Adrenal gland (tissue), 9 donors: ENCODE measurements at regions not wholly inside any gene's neighbourhood (a gene's known extent, or its start where the extent isn't known, plus 50 kb on each side); places are given as distances from the start of the nearest gene placed in this dataset.
A peak's percentile ranks its signal among the peaks of the same experiment; 100 is the strongest.
"Not testable (repeated sequence)": the region's sequence is repeated elsewhere in the genome, so short reads cannot be mapped to it uniquely, and the experiment has no call there.

Experiments
- DNase-seq, 7 donors: peaks; one replicate each; pipeline ENCODE4 v3.0.0-alpha.2; 2019 to 2020
- H3K27ac ChIP-seq, 5 donors: fragments of 200-600 bp; sonication (generic) in 4 of 5; 1 replicate in 3 of 5; 2 replicates in 2 of 5; pipeline versions ENCODE4 v1.5.1 to v1.8.0; 2016 to 2020; ENCODE audit warnings: mild to moderate bottlenecking in 1 of 5
- H3K27me3 ChIP-seq: fragments of 200-600 bp; 2 replicates; pipeline ENCODE4 v1.8.0; 2021
- H3K36me3 ChIP-seq, 2 donors: fragments of 200-600 bp; replicated peaks in 1 of 2; 1 replicate in 1 of 2; 2 replicates in 1 of 2; pipeline versions ENCODE4 v1.5.1 to v1.8.0; 2018 to 2022
- H3K4me1 ChIP-seq, 2 donors: fragments of 200-600 bp; replicated peaks in 1 of 2; 1 replicate in 1 of 2; 2 replicates in 1 of 2; pipeline versions ENCODE4 v1.5.1 to v1.8.0; 2018 to 2021
- H3K4me3 ChIP-seq, 4 donors: fragments of 200-600 bp; sonication (generic) in 3 of 4; one replicate each; pipeline ENCODE4 v1.5.1; 2016 to 2018
- H3K9me3 ChIP-seq, 3 donors: fragments of 200-600 bp; sonication (generic) in 1 of 3; replicated peaks in 1 of 3; 1 replicate in 2 of 3; 2 replicates in 1 of 3; pipeline versions ENCODE4 v1.5.1 to v1.8.0; 2016 to 2021
- CTCF ChIP-seq, 6 experiments: fragments of 450-650 bp in 4 of 6; fragments of 200-600 bp in 2 of 6; sonication (generic) in 1 of 6; IDR thresholded peaks; 1 replicate in 5 of 6; 2 replicates in 1 of 6; pipeline versions ENCODE4 v1.5.1 to v1.8.0; 2016 to 2021; ENCODE audit warnings: antibody characterized with exemption in 6 of 6, mild to moderate bottlenecking in 2 of 6, moderate library complexity in 1 of 6
- POLR2A ChIP-seq, 2 donors: fragments of 450-650 bp; IDR thresholded peaks; one replicate each; pipeline ENCODE4 v1.6.1; 2017; ENCODE audit warnings: antibody characterized with exemption in 2 of 2, mild to moderate bottlenecking in 2 of 2, moderate library complexity in 1 of 2
- WGBS, 4 donors: extraction: QIAGEN DNeasy Blood & Tissue Kit in 2 of 4; methylation state at CpG; one replicate each; pipeline versions ENCODE4 v1.1.5 to v1.1.7; 2013 to 2017; 5-methylcytosine and 5-hydroxymethylcytosine counted together
- intact Hi-C, 2 donors: fragments of 100-400 bp; cut with DNase I; formaldehyde crosslinking; loops; one replicate each; pipeline versions ENCODE4 v1.14.1 to v1.15.0; 2022 to 2023
- donor health status: healthy with polysubstance abuse.
- donor health status: Bipolar disorder and iron deficiency.
- donor health status: DM: yes; HTN: yes; CAD: no.
- donor health status: DM: no; HTN: no; CAD: no.
- donor health status: DM: no; HTN: no; CAD: no.

DNA sequence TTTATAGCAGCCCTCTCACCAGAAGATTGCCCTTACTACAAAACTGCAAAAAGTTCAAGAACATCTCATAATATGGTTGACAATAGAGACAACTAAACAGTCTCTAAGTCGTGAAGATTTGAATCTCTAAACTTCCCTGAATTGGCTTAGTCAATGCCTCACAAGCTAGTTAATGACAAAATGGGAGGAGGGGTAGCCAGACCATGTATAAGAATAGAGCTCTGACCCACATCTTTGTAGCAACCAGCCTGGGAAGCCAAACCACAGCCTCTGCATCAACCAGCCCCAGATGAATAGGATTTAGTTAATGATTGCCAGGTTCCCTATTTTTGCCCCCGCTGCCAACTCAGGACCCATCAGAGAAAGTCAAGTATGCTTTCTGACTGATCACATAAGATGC lies 1265.9 kb upstream of the PCDH10 start:
- H3K27me3 ChIP-seq, H3K36me3 ChIP-seq, H3K4me3 ChIP-seq, H3K4me1 ChIP-seq, H3K9me3 ChIP-seq, intact Hi-C loops, DNase-seq, H3K27ac ChIP-seq: not testable (repeated sequence)
- WGBS, 4 donors, result 62 to 79% (median 79%) methylated on average over 1 to 2 of the region's 2 CpGs

- intact Hi-C loops, H3K27ac ChIP-seq, H3K27me3 ChIP-seq, H3K4me1 ChIP-seq, H3K4me3 ChIP-seq, H3K36me3 ChIP-seq, H3K9me3 ChIP-seq, DNase-seq: not testable (repeated sequence)
- WGBS, 4 donors, result 68 to 87% (median 81%) methylated on average over 2 of the region's 2 CpGs
Measured at GRCh38 chr4:131925662-131926061, 1223.4 kb upstream of the PCDH10 start.

DNA sequence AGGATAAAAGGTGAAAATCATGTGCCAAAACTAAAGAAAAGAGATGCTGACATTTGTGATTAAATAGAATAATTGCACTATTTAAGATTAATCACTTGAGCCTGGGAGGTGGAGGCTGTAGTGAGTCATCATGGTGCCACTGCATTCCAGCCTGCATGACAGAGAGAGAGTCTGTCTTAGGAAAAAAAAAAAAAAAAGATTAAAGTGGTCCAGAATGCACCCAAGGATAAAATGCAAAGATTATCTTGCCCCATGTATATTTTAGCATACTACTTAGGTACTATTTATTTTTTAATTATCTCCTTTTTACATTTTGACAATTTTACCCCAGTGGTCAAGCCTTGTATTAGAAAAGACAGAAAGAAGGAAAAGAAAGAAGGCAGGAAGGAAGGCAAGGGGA lies 1181.4 kb upstream of the PCDH10 start:
- H3K36me3 ChIP-seq, DNase-seq, H3K27me3 ChIP-seq, H3K4me3 ChIP-seq, intact Hi-C loops, H3K9me3 ChIP-seq, H3K4me1 ChIP-seq, H3K27ac ChIP-seq: not testable (repeated sequence)

GRCh38 chr4:131974730-131975129 lies 1174.4 kb upstream of the PCDH10 start:
- intact Hi-C loops, result no loop called here
- H3K27ac ChIP-seq, result no peak overlapping the region
- H3K9me3 ChIP-seq, result peaks cover 0 to 4% (median 0%) of the 10 kb centered on the region in 3 donors
- no peak overlapping the region for H3K4me3 ChIP-seq
- no peaks in the 10 kb centered on the region for H3K36me3 ChIP-seq
- H3K27me3 ChIP-seq, result no peaks in the 10 kb centered on the region
- no peak for DNase-seq
- no peaks in the 10 kb centered on the region for H3K4me1 ChIP-seq
- 64 to 84% (median 74%) methylated on average over 3 to 4 of the region's 4 CpGs for WGBS, 4 donors
- TF ChIP-seq POLR2A (IDR thresholded peaks at IDR 0.05) (no peak), CTCF (IDR thresholded peaks at IDR 0.05) (no peak)

- H3K27me3 ChIP-seq, H3K36me3 ChIP-seq, intact Hi-C loops, H3K27ac ChIP-seq, DNase-seq, H3K4me1 ChIP-seq, H3K4me3 ChIP-seq, H3K9me3 ChIP-seq: not testable (repeated sequence)
- 50 to 92% (median 72%) methylated on average over 36 to 62 of the region's 63 CpGs for WGBS, 4 donors
Measured at GRCh38 chr4:131975276-131976132, 1173.6 kb upstream of the PCDH10 start.

- H3K27ac ChIP-seq, H3K36me3 ChIP-seq, H3K9me3 ChIP-seq, H3K4me3 ChIP-seq, H3K4me1 ChIP-seq, intact Hi-C loops, H3K27me3 ChIP-seq: not testable (repeated sequence)
- peak in 1 of 7 donors; percentile 38 for DNase-seq
- WGBS, 4 donors, result 73 to 97% (median 92%) methylated on average over 30 to 71 of the region's 71 CpGs
Measured at GRCh38 chr4:131976133-131977002, 1172.7 kb upstream of the PCDH10 start.
